ENCODE measurements at regions not wholly inside any gene's neighbourhood (a gene's known extent, or its start where the extent isn't known, plus 50 kb on each side); places are given as distances from the start of the nearest gene placed in this dataset.

DNA sequence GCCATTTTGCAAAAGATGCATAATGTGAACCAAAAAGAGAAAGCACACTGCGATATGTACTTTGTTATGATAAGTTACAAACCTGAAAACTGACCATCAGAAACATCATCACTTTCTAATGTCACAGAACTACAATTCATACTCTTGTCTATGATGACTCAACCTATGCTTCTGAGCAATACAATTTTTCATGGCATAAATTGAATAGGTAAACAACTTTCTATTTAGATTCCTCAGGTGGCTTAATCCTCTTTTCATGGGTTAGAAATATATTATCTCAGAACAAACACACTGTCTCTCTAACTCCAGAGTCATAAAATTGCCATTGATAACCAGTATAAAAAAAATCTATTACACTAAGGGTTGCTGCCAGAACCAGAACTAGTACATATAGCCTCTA lies 1715.0 kb upstream of the FLRT2 start:
- TF ChIP-seq EZH2 (IDR thresholded peaks at IDR 0.05; ENCODE audit: borderline replicate concordance, low read depth, low read length, severe bottlenecking): no peak
- no peak for TF ChIP-seq JUN (IDR thresholded peaks at IDR 0.05; ENCODE audit: borderline replicate concordance, insufficient read depth, insufficient read length, low read depth)
- TF ChIP-seq, protein P1, sequence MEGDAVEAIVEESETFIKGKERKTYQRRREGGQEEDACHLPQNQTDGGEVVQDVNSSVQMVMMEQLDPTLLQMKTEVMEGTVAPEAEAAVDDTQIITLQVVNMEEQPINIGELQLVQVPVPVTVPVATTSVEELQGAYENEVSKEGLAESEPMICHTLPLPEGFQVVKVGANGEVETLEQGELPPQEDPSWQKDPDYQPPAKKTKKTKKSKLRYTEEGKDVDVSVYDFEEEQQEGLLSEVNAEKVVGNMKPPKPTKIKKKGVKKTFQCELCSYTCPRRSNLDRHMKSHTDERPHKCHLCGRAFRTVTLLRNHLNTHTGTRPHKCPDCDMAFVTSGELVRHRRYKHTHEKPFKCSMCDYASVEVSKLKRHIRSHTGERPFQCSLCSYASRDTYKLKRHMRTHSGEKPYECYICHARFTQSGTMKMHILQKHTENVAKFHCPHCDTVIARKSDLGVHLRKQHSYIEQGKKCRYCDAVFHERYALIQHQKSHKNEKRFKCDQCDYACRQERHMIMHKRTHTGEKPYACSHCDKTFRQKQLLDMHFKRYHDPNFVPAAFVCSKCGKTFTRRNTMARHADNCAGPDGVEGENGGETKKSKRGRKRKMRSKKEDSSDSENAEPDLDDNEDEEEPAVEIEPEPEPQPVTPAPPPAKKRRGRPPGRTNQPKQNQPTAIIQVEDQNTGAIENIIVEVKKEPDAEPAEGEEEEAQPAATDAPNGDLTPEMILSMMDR (IDR thresholded peaks at IDR 0.05; ENCODE audit: extremely low read depth in 1 of 2, insufficient read depth in 1 of 2, low read depth in 1 of 2, low read length in 2 of 2): no peak
- TF ChIP-seq FOS (IDR thresholded peaks at IDR 0.05; ENCODE audit: borderline replicate concordance, insufficient read depth, low read length): peak; percentile 28
- TF ChIP-seq POLR2A (IDR thresholded peaks at IDR 0.05; ENCODE audit: low read depth, low read length): no peak
- no peak for TF ChIP-seq MYC (IDR thresholded peaks at IDR 0.05; ENCODE audit: low read depth, low read length)
- no peak for TF ChIP-seq GATA2 (IDR thresholded peaks at IDR 0.05; ENCODE audit: insufficient read depth, insufficient read length, low read depth, low read length)
